ENCODE measurements at regions not wholly inside any gene's neighbourhood (a gene's known extent, or its start where the extent isn't known, plus 50 kb on each side); places are given as distances from the start of the nearest gene placed in this dataset.

- no peak for TF ChIP-seq POLR2AphosphoS5 (IDR thresholded peaks at IDR 0.05)
- TF ChIP-seq, protein P1, sequence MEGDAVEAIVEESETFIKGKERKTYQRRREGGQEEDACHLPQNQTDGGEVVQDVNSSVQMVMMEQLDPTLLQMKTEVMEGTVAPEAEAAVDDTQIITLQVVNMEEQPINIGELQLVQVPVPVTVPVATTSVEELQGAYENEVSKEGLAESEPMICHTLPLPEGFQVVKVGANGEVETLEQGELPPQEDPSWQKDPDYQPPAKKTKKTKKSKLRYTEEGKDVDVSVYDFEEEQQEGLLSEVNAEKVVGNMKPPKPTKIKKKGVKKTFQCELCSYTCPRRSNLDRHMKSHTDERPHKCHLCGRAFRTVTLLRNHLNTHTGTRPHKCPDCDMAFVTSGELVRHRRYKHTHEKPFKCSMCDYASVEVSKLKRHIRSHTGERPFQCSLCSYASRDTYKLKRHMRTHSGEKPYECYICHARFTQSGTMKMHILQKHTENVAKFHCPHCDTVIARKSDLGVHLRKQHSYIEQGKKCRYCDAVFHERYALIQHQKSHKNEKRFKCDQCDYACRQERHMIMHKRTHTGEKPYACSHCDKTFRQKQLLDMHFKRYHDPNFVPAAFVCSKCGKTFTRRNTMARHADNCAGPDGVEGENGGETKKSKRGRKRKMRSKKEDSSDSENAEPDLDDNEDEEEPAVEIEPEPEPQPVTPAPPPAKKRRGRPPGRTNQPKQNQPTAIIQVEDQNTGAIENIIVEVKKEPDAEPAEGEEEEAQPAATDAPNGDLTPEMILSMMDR (IDR thresholded peaks at IDR 0.05), result no peak
Observed at GRCh38 chr5:29715167-29715566, 1478.3 kb upstream of the CDH6 start.

Measured in prostate gland (tissue), 2 donors.